ENCODE measurements at regions not wholly inside any gene's neighbourhood (a gene's known extent, or its start where the extent isn't known, plus 50 kb on each side); places are given as distances from the start of the nearest gene placed in this dataset.

DNA sequence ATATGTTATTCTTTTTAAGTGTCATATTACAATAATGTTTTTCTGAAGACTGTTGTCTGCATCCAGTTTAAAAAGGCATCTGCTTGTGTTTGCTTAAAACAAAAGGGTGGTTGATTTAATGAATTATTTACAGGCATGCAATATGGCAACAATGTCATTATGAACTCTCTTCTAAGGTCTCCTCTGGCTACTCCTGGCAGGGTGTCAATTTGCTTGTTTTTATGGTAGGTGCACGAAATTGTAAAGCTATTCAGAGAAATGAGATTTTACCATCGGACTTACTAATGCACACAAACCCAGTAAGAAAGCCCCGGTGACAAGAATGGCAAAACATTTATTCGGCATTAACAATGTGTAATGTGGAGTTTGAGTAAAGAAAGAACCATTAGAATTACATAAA is 539.8 kb upstream of the ZNF608 start:
- TF ChIP-seq, protein P1, sequence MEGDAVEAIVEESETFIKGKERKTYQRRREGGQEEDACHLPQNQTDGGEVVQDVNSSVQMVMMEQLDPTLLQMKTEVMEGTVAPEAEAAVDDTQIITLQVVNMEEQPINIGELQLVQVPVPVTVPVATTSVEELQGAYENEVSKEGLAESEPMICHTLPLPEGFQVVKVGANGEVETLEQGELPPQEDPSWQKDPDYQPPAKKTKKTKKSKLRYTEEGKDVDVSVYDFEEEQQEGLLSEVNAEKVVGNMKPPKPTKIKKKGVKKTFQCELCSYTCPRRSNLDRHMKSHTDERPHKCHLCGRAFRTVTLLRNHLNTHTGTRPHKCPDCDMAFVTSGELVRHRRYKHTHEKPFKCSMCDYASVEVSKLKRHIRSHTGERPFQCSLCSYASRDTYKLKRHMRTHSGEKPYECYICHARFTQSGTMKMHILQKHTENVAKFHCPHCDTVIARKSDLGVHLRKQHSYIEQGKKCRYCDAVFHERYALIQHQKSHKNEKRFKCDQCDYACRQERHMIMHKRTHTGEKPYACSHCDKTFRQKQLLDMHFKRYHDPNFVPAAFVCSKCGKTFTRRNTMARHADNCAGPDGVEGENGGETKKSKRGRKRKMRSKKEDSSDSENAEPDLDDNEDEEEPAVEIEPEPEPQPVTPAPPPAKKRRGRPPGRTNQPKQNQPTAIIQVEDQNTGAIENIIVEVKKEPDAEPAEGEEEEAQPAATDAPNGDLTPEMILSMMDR (IDR thresholded peaks at IDR 0.05), result no peak
- no peak for TF ChIP-seq POLR2A (IDR thresholded peaks at IDR 0.05)
- no peak for TF ChIP-seq POLR2AphosphoS5 (IDR thresholded peaks at IDR 0.05)

Data from sigmoid colon (tissue), 4 donors.